ENCODE measurements at regions not wholly inside any gene's neighbourhood (a gene's known extent, or its start where the extent isn't known, plus 50 kb on each side); places are given as distances from the start of the nearest gene placed in this dataset.

GRCh38 chr4:72679666-72680065, 110.6 kb upstream of the ADAMTS3 start:
- no TSS peak for BruUV-seq (replicated peaks)
- H3K9me3 ChIP-seq (ENCODE audit: low read depth, low read length, poor library complexity, severe bottlenecking) = no peaks in the 10 kb centered on the region
- POLR2A ChIA-PET (ENCODE audit: low non-redundant PET) = no interaction called here
- H3K4me1 ChIP-seq (ENCODE audit: insufficient read depth, low read length, poor library complexity, severe bottlenecking) = no peaks in the 10 kb centered on the region
- no peak for TF ChIP-seq CTCF (conservative IDR thresholded peaks at IDR 0.05; ENCODE audit: low read depth, low read length)
- no peak for TF ChIP-seq EZH2 (IDR thresholded peaks at IDR 0.05; ENCODE audit: borderline replicate concordance, low read depth, low read length, poor library complexity, severe bottlenecking)
- no peaks in the 10 kb centered on the region for H3K36me3 ChIP-seq (ENCODE audit: insufficient read depth, low read length, poor library complexity, severe bottlenecking)
- no peak overlapping the region for H3K27ac ChIP-seq (ENCODE audit: low read depth, low read length, poor library complexity, severe bottlenecking)
- no peak overlapping the region for H3K4me3 ChIP-seq (ENCODE audit: low read depth, low read length, poor library complexity, severe bottlenecking)
- no peak for DNase-seq (ENCODE audit: low spot score)
- intact Hi-C loops (cut with micrococcal nuclease; ENCODE audit: unreplicated experiment) = no loop called here
- no peaks in the 10 kb centered on the region for H3K27me3 ChIP-seq (replicated peaks; ENCODE audit: insufficient read depth, low read depth, low read length, poor library complexity)
- CTCF ChIA-PET = no interaction called here

GRCh38 chr4:72677886-72678285, 108.9 kb upstream of the ADAMTS3 start:
- Histone ChIP-seq H3K27me3 (replicated peaks; ENCODE audit: insufficient read depth, low read depth, low read length, poor library complexity) (no peaks in the 10 kb centered on the region), H3K4me1 (ENCODE audit: insufficient read depth, low read length, poor library complexity, severe bottlenecking) (no peaks in the 10 kb centered on the region), H3K36me3 (ENCODE audit: insufficient read depth, low read length, poor library complexity, severe bottlenecking) (no peaks in the 10 kb centered on the region), H3K9me3 (ENCODE audit: low read depth, low read length, poor library complexity, severe bottlenecking) (no peaks in the 10 kb centered on the region), H3K27ac (ENCODE audit: low read depth, low read length, poor library complexity, severe bottlenecking) (no peak overlapping the region), H3K4me3 (ENCODE audit: low read depth, low read length, poor library complexity, severe bottlenecking) (no peak overlapping the region)
- BruUV-seq (replicated peaks) = no TSS peak
- CTCF ChIA-PET = no interaction called here
- TF ChIP-seq CTCF (conservative IDR thresholded peaks at IDR 0.05; ENCODE audit: low read depth, low read length) (no peak), EZH2 (IDR thresholded peaks at IDR 0.05; ENCODE audit: borderline replicate concordance, low read depth, low read length, poor library complexity, severe bottlenecking) (no peak)
- intact Hi-C loops (cut with micrococcal nuclease; ENCODE audit: unreplicated experiment) = no loop called here
- POLR2A ChIA-PET (ENCODE audit: low non-redundant PET) = no interaction called here
- DNase-seq (ENCODE audit: low spot score) = no peak

GRCh38 chr4:72677265-72677664, 108.2 kb upstream of the ADAMTS3 start:
- Histone ChIP-seq H3K4me3 (ENCODE audit: low read depth, low read length, poor library complexity, severe bottlenecking) (no peak overlapping the region), H3K27ac (ENCODE audit: low read depth, low read length, poor library complexity, severe bottlenecking) (no peak overlapping the region), H3K4me1 (ENCODE audit: insufficient read depth, low read length, poor library complexity, severe bottlenecking) (no peaks in the 10 kb centered on the region), H3K27me3 (replicated peaks; ENCODE audit: insufficient read depth, low read depth, low read length, poor library complexity) (no peaks in the 10 kb centered on the region), H3K9me3 (ENCODE audit: low read depth, low read length, poor library complexity, severe bottlenecking) (no peaks in the 10 kb centered on the region), H3K36me3 (ENCODE audit: insufficient read depth, low read length, poor library complexity, severe bottlenecking) (no peaks in the 10 kb centered on the region)
- TF ChIP-seq CTCF (conservative IDR thresholded peaks at IDR 0.05; ENCODE audit: low read depth, low read length) = no peak
- no peak for TF ChIP-seq EZH2 (IDR thresholded peaks at IDR 0.05; ENCODE audit: borderline replicate concordance, low read depth, low read length, poor library complexity, severe bottlenecking)
- intact Hi-C loops (cut with micrococcal nuclease; ENCODE audit: unreplicated experiment) = no loop called here
- BruUV-seq (replicated peaks) = no TSS peak
- DNase-seq (ENCODE audit: low spot score) = no peak
- ChIA-PET CTCF (no interaction called here), POLR2A (ENCODE audit: low non-redundant PET) (no interaction called here)
